ENCODE measurements at regions not wholly inside any gene's neighbourhood (a gene's known extent, or its start where the extent isn't known, plus 50 kb on each side); places are given as distances from the start of the nearest gene placed in this dataset.

- Histone ChIP-seq H2AFZ (replicated peaks; ENCODE audit: low read length, poor library complexity) (no peak overlapping the region), H4K8ac (ENCODE audit: low read depth in 2 of 2, low read length in 2 of 2) (peak overlapping the region in 1 of 2 experiments; percentile 28; a peak in 3 of 4 replicates), H4K5ac (ENCODE audit: low read depth, low read length) (peak overlapping the region; percentile 12; the same call in 1 of the 2 replicates), H3K23ac (ENCODE audit: low read depth, low read length) (no peak overlapping the region; the same call in 1 of the 2 replicates), H2BK15ac (ENCODE audit: low read depth, low read length) (peak overlapping the region; percentile 18; the same call in 1 of the 3 replicates), H2BK20ac (ENCODE audit: low read depth, low read length) (no peak overlapping the region), H3K56ac (ENCODE audit: extremely low read depth, insufficient read depth, low read length) (no peak overlapping the region), H3K9me1 (ENCODE audit: insufficient read depth, low read length) (no peaks in the 10 kb centered on the region), H3K4me1 (ENCODE audit: control insufficient read depth, insufficient read depth, low read length) (peaks cover 1% of the 10 kb centered on the region; the same call in 1 of the 2 replicates), H4K20me1 (ENCODE audit: insufficient read depth, low read length) (no peaks in the 10 kb centered on the region), H2BK120ac (ENCODE audit: low read depth, low read length) (peak overlapping the region; percentile 1; the same call in 1 of the 2 replicates), H2AK9ac (replicated peaks; ENCODE audit: low read depth, low read length, poor library complexity) (no peak overlapping the region), H4K91ac (ENCODE audit: insufficient read depth, low read depth, low read length) (peak overlapping the region; percentile 10; the same call in 1 of the 2 replicates), H3K36me3 (ENCODE audit: control insufficient read depth, insufficient read depth, low read length) (no peaks in the 10 kb centered on the region), H2AK5ac (ENCODE audit: low read depth, low read length) (no peak overlapping the region; the same call in 1 of the 2 replicates), H3K18ac (ENCODE audit: low read depth, low read length) (peak overlapping the region; percentile 21; the same call in 1 of the 2 replicates), H3K4me2 (ENCODE audit: low read depth, low read length) (no peak overlapping the region), H3K14ac (replicated peaks; ENCODE audit: low read depth, low read length) (0 out of 2 replicates have a peak overlapping the region, but pooled peaks have one; percentile 3), H2BK5ac (ENCODE audit: low read depth, low read length, poor library complexity, severe bottlenecking) (no peak overlapping the region), H3K27ac (ENCODE audit: insufficient read depth, low read length) (no peak overlapping the region), H3K9me3 (ENCODE audit: control insufficient read depth, insufficient read depth, low read length) (no peaks in the 10 kb centered on the region), H3K4ac (ENCODE audit: low read depth, low read length) (no peak overlapping the region), H3K4me3 (ENCODE audit: insufficient read depth, low read depth, low read length) (no peak overlapping the region), H3K27me3 (ENCODE audit: control insufficient read depth, insufficient read depth, low read length) (no peaks in the 10 kb centered on the region), H3K9ac (ENCODE audit: low read depth, low read length) (no peak overlapping the region), H3K79me1 (ENCODE audit: low read depth in 1 of 2, low read length in 2 of 2) (no peaks in the 10 kb centered on the region)
- DNase-seq, result peak; percentile 24
- ChIA-PET CTCF (interaction anchor here (0.6 to 1.7 kb wide), 4 partner anchors 11 to 537 kb away, joined by 3 to 5 read pairs (median 4); no protein-coding TSS in a partner anchor), POLR2A (ENCODE audit: unreplicated experiment) (no interaction called here)
- in situ Hi-C loops (cut with MboI; ENCODE audit: low sequenced_read_pairs), result no loop called here
- intact Hi-C loops (cut with micrococcal nuclease), result no loop called here
- TF ChIP-seq RCOR1 (IDR thresholded peaks at IDR 0.05; ENCODE audit: insufficient replicate concordance, low read length) (no peak), USF2 (IDR thresholded peaks at IDR 0.05; ENCODE audit: low read depth, low read length) (no peak), BHLHE40 (IDR thresholded peaks at IDR 0.05; ENCODE audit: low read depth, low read length) (no peak), POLR2A (IDR thresholded peaks at IDR 0.05; ENCODE audit: low read depth, low read length) (no peak), CHD1 (IDR thresholded peaks at IDR 0.05; ENCODE audit: low read depth, low read length) (no peak), RFX5 (IDR thresholded peaks at IDR 0.05; ENCODE audit: low read depth, low read length) (no peak), MXI1 (IDR thresholded peaks at IDR 0.05; ENCODE audit: borderline replicate concordance, low read depth, low read length) (no peak), MAFK (IDR thresholded peaks at IDR 0.05; ENCODE audit: low read depth, low read length) (no peak), ELK1 (IDR thresholded peaks at IDR 0.05; ENCODE audit: borderline replicate concordance, low read depth, low read length) (no peak), SMC3 (IDR thresholded peaks at IDR 0.05; ENCODE audit: low read depth, low read length) (no peak), CTCF (conservative IDR thresholded peaks at IDR 0.05; ENCODE audit: low read depth, low read length) (no peak), RAD21 (IDR thresholded peaks at IDR 0.05; ENCODE audit: low read length) (no peak)
- no TSS peak for BruUV-seq (replicated peaks)
- WGBS, 2 experiments (ENCODE audit: extremely low coverage in 2 of 2, insufficient read length in 1 of 2), result no CpG with 5 or more reads among the region's 6 CpGs
- peak; percentile 75 for ATAC-seq (ENCODE audit: low read depth)
- dilution Hi-C loops (cut with HindIII; ENCODE audit: low sequenced_read_pairs, unreplicated experiment), result no loop called here
Observed at GRCh38 chr12:59077575-59078426, 157.5 kb upstream of the LRIG3 start.

All from IMR-90 (cell line).